Transverse colon (tissue), 4 donors: ENCODE measurements at regions not wholly inside any gene's neighbourhood (a gene's known extent, or its start where the extent isn't known, plus 50 kb on each side); places are given as distances from the start of the nearest gene placed in this dataset.

Experiments
- CTCF ChIP-seq, 5 experiments: fragments of 200-600 bp in 3 of 5; fragments of 450-650 bp in 2 of 5; sonication (generic) in 3 of 5; IDR thresholded peaks; 1 replicate in 2 of 5; 2 replicates in 3 of 5; pipeline ENCODE4 v1.5.1; 2016 to 2017; ENCODE audit warnings: antibody characterized with exemption in 5 of 5, inconsistent platforms in 3 of 5, mild to moderate bottlenecking in 2 of 5, moderate library complexity in 1 of 5
- POLR2A ChIP-seq: fragments of 450-650 bp; IDR thresholded peaks from one replicate; pipeline ENCODE4 v1.6.1; 2016; ENCODE audit warnings: antibody characterized with exemption, mild to moderate bottlenecking, moderate library complexity
- POLR2AphosphoS5 ChIP-seq, 3 donors: sonication (generic); formaldehyde crosslinking; IDR thresholded peaks; one replicate each; pipeline ENCODE4 v1.6.1; 2016; ENCODE audit warnings: antibody characterized with exemption in 3 of 3

- TF ChIP-seq POLR2A (no peak), CTCF (IDR thresholded peaks at IDR 0.05) (no peak), POLR2AphosphoS5 (IDR thresholded peaks at IDR 0.05) (no peak)
Observed at GRCh38 chr15:75140080-75140879, 61.4 kb upstream of the C15orf39 start.
